Parathyroid adenoma (tissue), 2 donors: ENCODE measurements at regions not wholly inside any gene's neighbourhood (a gene's known extent, or its start where the extent isn't known, plus 50 kb on each side); places are given as distances from the start of the nearest gene placed in this dataset.
"Not testable (repeated sequence)": the region's sequence is repeated elsewhere in the genome, so short reads cannot be mapped to it uniquely, and the experiment has no call there.

ENCODE experiments used
- H2AFZ ChIP-seq: fragments of 300-600 bp; sonication (generic); one replicate; pipeline ENCODE4 v1.7.0; 2017; ENCODE audit warnings: antibody characterized with exemption, mild to moderate bottlenecking
- H3K27ac ChIP-seq: fragments of 300-600 bp; sonication (generic); one replicate; pipeline ENCODE4 v1.7.0; 2017
- H3K27me3 ChIP-seq: fragments of 300-600 bp; sonication (generic); one replicate; pipeline ENCODE4 v1.7.0; 2017; ENCODE audit warnings: low read length; ENCODE audit not compliant: control insufficient read depth, insufficient read depth
- H3K36me3 ChIP-seq: fragments of 300-600 bp; sonication (generic); one replicate; pipeline ENCODE4 v1.7.0; 2017; ENCODE audit warnings: low read length; ENCODE audit not compliant: control insufficient read depth, insufficient read depth
- H3K4me1 ChIP-seq: fragments of 300-600 bp; sonication (generic); one replicate; pipeline ENCODE4 v1.7.0; 2017; ENCODE audit warnings: control low read depth
- H3K4me2 ChIP-seq: fragments of 300-600 bp; sonication (generic); one replicate; pipeline ENCODE4 v1.7.0; 2017; ENCODE audit warnings: low read length
- H3K4me3 ChIP-seq: fragments of 300-600 bp; sonication (generic); one replicate; pipeline ENCODE4 v1.7.0; 2017; ENCODE audit warnings: low read depth, low read length
- H3K79me2 ChIP-seq: fragments of 300-600 bp; sonication (generic); one replicate; pipeline ENCODE4 v1.7.0; 2017; ENCODE audit warnings: control low read depth
- H3K9ac ChIP-seq: fragments of 300-600 bp; sonication (generic); one replicate; pipeline ENCODE4 v1.7.0; 2017; ENCODE audit warnings: mild to moderate bottlenecking
- H3K9me3 ChIP-seq: fragments of 300-600 bp; sonication (generic); one replicate; pipeline ENCODE4 v1.7.0; 2017; ENCODE audit warnings: low read length; ENCODE audit not compliant: control insufficient read depth
- CTCF ChIP-seq: fragments of 300-600 bp; sonication (generic); IDR thresholded peaks from one replicate; pipeline ENCODE4 v1.7.0; 2017; ENCODE audit warnings: antibody characterized with exemption, mild to moderate bottlenecking
- donor health status: primary hyperparathyroidism.

- H3K4me2 ChIP-seq, result no peak overlapping the region
- no peak for TF ChIP-seq CTCF
- no peak overlapping the region for H3K27ac ChIP-seq
- H3K4me1 ChIP-seq, result no peaks in the 10 kb centered on the region
- no peak overlapping the region for H2AFZ ChIP-seq
- H3K9ac ChIP-seq, result no peak overlapping the region
- H3K36me3 ChIP-seq, result no peaks in the 10 kb centered on the region
- no peaks in the 10 kb centered on the region for H3K79me2 ChIP-seq
- no peak overlapping the region for H3K4me3 ChIP-seq
- no peaks in the 10 kb centered on the region for H3K27me3 ChIP-seq
- H3K9me3 ChIP-seq, result no peaks in the 10 kb centered on the region
Measured at GRCh38 chr10:33025039-33025438, 67.0 kb upstream of the ITGB1 start.

GRCh38 chr10:33022691-33023090 is 64.7 kb upstream of the ITGB1 start:
- Histone ChIP-seq H3K36me3 (no peaks in the 10 kb centered on the region), H3K4me2 (no peak overlapping the region), H3K27me3 (no peaks in the 10 kb centered on the region), H3K9me3 (no peaks in the 10 kb centered on the region), H3K9ac (no peak overlapping the region), H2AFZ (no peak overlapping the region), H3K79me2 (no peaks in the 10 kb centered on the region), H3K27ac (no peak overlapping the region), H3K4me1 (no peaks in the 10 kb centered on the region), H3K4me3 (no peak overlapping the region)
- no peak for TF ChIP-seq CTCF

GRCh38 chr10:33022090-33022489 is 64.1 kb upstream of the ITGB1 start:
- no peaks in the 10 kb centered on the region for H3K79me2 ChIP-seq
- H3K27ac ChIP-seq, result no peak overlapping the region
- no peaks in the 10 kb centered on the region for H3K4me1 ChIP-seq
- no peaks in the 10 kb centered on the region for H3K27me3 ChIP-seq
- H3K9ac ChIP-seq, result no peak overlapping the region
- no peaks in the 10 kb centered on the region for H3K9me3 ChIP-seq
- no peak overlapping the region for H3K4me3 ChIP-seq
- no peak overlapping the region for H3K4me2 ChIP-seq
- no peaks in the 10 kb centered on the region for H3K36me3 ChIP-seq
- no peak for TF ChIP-seq CTCF
- H2AFZ ChIP-seq, result no peak overlapping the region

- Histone ChIP-seq H3K79me2 (no peaks in the 10 kb centered on the region), H3K4me3 (no peak overlapping the region), H2AFZ (no peak overlapping the region), H3K27ac (no peak overlapping the region), H3K27me3 (no peaks in the 10 kb centered on the region), H3K9ac (no peak overlapping the region), H3K4me1 (no peaks in the 10 kb centered on the region), H3K9me3 (no peaks in the 10 kb centered on the region), H3K36me3 (no peaks in the 10 kb centered on the region), H3K4me2 (no peak overlapping the region)
- no peak for TF ChIP-seq CTCF
Measured at GRCh38 chr10:33016988-33017387, 59.0 kb upstream of the ITGB1 start.

- Histone ChIP-seq H3K36me3 (no peaks in the 10 kb centered on the region), H3K4me3 (no peak overlapping the region), H3K4me2 (no peak overlapping the region), H3K27ac (no peak overlapping the region), H3K79me2 (no peaks in the 10 kb centered on the region), H3K4me1 (no peaks in the 10 kb centered on the region), H3K9me3 (no peaks in the 10 kb centered on the region), H2AFZ (no peak overlapping the region), H3K27me3 (no peaks in the 10 kb centered on the region), H3K9ac (no peak overlapping the region)
- no peak for TF ChIP-seq CTCF
Measured at GRCh38 chr10:33015761-33016547, 57.9 kb upstream of the ITGB1 start.

- not testable (repeated sequence) for H2AFZ ChIP-seq, H3K36me3 ChIP-seq, H3K4me3 ChIP-seq, H3K27ac ChIP-seq, H3K4me1 ChIP-seq, H3K9me3 ChIP-seq, H3K79me2 ChIP-seq, H3K4me2 ChIP-seq, H3K27me3 ChIP-seq, H3K9ac ChIP-seq
Measured at GRCh38 chr10:33013331-33013730, 55.3 kb upstream of the ITGB1 start.
